ENCODE measurements at regions not wholly inside any gene's neighbourhood (a gene's known extent, or its start where the extent isn't known, plus 50 kb on each side); places are given as distances from the start of the nearest gene placed in this dataset.
"Not testable (repeated sequence)": the region's sequence is repeated elsewhere in the genome, so short reads cannot be mapped to it uniquely, and the experiment has no call there.

DNA sequence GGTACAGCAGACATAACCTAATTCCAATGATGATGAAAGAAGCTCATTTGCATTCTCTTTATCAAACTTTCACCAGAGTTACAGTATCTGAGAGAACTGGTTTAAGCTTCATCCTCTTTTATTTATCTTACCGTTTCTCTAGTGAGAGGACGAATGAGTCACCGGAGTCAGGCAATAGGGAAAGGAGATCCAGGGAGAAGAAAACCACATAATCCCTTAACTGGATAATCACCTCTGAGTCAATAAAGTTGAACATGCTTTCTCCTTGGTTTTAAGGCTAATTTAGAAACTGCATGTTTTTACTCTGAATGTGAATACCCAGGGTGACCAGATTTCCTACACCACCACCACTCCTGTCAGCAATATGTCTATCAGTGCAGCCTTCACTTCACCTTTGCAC, 313.7 kb upstream of the TBX18 start:
- DNase-seq = no peak

DNA sequence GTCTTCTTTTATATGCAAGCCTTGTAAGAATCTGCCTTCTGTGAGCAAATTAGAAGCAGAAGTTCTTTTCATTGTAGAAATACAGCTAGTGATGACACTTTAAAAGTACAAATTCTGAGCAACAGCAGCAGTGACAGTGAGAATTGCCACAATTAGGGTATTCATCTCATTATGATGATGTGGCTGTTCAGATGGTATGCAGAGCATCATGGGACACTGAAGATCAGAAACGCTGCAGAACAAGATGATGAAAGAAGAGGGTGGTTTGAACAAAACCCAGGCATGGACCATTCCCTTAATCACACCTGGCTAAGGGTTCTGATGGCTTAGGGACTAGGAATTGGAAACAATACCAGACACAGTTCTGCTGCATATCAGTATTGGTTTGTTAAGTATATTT, 312.7 kb upstream of the TBX18 start:
- DNase-seq = peak; percentile 75

DNA sequence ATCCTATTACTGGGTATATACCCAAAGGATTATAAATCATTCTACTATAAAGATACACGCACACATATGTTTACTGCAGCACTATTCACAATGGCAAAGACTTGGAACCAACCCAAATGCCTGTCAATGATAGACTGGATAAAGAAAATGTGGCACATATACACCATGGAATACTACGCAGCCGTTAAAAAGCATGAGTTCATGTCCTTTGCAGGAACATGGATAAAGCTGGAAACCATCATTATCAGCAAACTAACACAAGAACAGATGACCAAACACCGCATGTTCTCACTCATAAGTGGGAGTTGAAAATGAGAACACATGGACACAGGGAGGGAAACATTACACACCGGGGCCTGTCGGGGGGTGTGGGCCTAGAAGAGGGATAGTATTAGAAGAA, 307.4 kb upstream of the TBX18 start:
- not testable (repeated sequence) for DNase-seq

DNA sequence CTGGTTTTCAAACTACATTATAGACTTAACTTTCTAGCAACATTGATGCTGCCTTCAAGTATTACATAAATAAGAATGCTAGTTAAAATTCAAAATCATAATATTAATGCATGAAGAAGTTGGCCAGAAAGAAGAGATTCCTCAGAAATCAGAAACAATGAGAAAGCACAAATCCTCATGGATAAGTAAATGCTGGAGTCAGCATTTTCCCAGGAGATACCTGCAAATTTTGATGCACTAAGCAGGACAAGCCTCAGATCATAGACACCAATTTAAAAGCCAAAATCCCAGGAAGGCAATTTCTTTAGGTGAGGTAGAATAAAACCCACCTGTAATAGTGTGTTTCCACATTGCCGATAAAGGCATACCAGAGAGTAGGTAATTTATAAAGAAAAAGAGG, 305.2 kb upstream of the TBX18 start:
- DNase-seq = no peak

DNA sequence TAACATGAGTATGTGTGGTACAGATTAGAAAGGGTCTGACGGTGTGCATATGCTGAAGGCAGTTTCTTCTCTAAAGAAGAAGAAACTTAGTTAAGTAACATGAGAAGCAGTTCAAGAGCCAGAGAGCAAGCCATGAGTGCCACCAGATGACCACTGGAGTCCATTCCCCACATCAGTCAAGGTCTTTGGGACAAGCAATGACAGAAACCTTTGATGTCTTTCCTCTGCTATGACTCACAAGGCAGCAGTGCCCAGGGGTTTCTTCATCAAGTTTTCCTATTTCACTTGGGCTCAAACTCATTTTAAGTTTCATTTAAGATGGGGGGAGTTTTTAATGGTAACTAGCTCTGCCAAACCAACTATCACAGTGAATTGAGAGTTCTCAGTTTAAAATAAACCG, 303.8 kb upstream of the TBX18 start:
- DNase-seq = no peak

DNA sequence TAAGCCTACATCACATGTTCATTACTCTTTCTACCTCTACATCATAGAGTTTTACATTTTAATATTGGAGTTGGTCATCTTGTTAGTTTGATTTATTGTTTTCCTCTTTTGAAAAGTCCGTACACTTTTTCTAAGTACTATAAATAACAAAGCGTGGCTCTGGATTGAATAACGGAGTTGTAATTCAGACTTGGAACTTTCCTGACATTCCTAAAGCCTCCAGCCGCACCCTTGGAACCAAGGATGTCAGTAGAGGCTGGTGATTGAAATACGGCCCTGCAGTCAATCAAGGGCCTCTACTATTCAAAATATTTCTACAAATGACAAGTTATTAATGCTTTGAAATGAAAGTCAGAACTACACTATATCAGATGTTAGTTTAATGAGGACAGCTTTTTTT, 301.9 kb upstream of the TBX18 start:
- DNase-seq = peak; percentile 51

DNA sequence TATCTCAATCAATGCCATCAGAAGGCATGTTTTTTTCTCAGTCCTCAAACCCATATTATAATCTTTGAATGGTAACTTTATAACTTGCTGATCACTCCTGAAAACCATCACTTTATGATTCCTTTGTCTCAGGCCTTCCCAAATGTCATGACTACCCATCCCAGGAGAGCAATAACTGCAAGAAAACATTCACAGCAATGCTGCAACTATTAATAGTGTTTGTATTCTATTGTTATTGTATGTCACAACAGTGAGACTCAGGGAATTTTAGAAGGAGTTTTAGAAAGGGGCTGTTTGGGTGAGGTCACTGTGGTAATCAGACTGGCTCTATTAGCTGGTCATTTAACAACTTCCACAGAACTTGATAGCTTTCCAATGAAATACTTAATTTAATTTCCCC, 301.4 kb upstream of the TBX18 start:
- peak; percentile 60 for DNase-seq

DNA sequence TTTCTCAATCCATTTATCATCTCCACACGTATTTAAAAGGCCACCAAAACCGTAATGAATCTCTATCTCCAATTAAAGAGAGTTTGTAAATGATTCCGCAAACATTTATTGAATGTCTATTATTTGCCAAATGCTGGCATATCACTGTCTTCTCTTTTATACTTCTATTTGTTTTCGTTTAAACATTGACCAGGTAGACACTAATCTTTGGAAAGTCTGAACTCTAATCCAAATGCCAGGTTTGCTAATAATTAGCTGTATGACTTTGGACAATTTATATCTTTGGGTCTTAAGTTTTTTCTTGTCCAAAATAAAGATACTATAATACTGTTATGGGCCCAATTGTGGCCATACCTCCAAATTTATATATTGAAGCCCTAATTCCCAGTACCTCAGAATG, 299.2 kb upstream of the TBX18 start:
- DNase-seq = no peak

DNA sequence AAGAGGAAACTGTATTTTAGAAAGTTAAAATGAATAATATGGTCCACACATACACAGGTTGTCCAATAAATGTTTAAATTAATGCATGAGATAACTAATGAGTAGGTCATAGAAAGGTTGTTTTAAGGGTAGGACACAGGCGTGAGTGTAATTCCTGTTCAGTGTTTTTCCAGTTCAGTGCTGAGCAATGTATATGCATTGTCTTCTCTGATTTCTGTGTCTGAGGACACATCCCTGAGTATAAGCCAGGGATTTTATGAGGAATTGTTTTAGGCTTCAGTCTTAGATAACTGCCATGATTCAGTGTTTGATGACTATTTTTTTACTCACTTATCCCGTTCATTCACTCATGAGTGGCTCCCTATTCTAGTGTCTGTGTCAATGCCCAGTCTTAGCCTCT, 298.5 kb upstream of the TBX18 start:
- no peak for DNase-seq

DNA sequence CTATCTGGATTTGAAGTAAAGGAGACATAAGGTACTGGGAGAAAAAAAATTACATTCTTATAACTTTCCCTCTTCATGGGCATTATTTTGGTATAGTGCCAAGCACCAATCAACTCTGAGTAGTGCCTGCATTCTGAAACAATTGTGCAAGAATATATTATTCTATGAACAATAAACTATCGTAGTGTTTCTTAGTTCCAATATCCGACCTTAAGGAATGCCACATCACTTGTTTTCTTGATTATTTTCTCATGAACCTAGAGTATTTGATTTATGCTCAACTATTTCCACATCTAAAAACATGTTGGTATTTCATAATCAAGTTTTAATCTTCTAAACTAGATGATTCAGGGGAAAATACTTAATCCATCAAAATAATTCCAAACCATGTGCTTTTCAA, 294.4 kb upstream of the TBX18 start:
- no peak for DNase-seq

DNA sequence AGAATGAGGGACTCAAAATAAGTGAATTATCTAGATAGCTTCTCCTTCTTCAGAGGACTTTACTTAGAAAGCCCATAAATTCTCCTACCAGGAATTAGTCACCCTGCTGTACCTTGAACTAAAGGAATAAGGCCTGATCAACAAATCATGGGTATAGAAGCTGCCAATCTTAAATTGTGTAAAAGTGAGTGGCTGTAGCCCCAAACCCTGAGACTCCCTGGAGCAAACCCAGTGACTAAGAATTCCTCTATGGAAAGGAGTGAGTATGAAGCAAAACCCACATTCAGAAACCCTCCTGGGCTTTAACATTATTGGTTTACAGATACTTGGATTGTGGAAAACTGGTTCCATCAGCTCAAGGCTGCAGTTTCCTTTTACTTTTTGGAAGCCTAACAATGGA, 285.8 kb upstream of the TBX18 start:
- no peak for DNase-seq

DNA sequence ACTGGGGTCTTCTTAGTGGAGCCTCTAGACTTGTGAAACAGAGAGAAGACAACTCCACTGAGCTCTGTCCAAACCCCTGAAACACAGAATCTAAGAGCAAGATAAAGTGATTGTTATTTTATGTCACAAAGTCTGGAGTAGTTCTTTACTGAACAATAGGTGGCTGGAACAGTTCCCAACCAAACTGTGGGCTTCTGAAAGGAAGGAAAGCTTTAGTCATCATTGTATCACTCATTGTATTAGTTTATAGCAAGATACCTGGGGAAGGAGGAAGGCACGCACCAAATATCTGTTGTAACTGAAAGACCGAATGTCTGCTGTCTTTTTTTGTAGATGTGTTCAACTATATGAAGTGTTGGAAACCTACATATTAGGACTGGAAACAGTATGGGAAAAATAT, 284.9 kb upstream of the TBX18 start:
- no peak for DNase-seq

DNA sequence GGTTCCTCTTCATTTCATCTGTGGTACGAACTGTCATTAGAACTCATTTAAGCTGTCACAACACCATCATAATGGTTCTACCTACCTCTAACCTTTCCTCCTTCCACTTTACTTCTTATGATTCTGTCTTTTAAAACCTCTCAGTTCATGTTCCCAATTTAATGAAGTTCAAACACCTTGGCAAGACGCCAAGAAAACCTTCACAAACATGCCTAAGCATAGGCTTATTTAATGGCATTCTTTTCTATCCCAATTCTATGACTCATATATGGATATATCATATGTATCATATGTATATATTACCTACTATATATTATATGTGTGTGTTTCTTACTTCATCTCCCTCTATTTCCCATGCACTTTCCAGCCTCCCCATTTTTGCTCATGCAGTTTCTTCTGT, 283.4 kb upstream of the TBX18 start:
- DNase-seq = no peak

DNA sequence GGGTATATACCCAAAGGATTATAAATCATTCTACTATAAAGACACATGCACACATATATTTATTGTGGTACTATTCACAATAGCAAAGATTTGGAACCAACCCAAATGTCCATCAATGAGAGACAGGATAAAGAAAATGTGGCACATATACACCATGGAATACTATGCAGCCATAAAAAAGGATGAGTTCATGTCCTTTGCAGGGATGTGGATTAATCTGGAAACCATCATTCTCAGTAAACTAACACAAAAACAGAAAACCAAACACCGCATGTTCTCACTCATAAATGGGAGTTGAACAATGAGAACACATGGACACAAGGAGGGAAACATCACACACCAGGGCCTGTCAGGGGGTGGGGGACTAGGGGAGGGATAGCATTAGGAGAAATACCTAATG, 281.4 kb upstream of the TBX18 start:
- DNase-seq = not testable (repeated sequence)

DNA sequence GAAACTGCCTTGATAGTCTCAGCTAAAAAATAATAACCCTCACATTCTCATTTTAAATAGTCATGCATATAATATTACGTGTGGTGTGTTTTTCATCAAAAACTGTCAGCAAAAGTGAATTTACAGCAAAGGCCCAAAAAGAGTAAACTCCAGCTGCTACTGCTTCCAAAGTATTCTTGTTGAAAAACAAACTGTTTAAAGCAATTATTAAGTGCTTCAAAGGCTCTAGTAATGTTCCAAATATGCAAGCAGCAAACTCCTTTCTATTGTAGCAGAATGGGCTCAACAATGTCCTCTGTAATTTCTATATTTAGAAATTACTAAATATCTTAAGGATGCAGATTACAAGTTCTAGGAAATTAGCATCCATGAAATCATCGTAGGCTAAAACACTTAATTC, 280.0 kb upstream of the TBX18 start:
- peak; percentile 95 for DNase-seq

DNA sequence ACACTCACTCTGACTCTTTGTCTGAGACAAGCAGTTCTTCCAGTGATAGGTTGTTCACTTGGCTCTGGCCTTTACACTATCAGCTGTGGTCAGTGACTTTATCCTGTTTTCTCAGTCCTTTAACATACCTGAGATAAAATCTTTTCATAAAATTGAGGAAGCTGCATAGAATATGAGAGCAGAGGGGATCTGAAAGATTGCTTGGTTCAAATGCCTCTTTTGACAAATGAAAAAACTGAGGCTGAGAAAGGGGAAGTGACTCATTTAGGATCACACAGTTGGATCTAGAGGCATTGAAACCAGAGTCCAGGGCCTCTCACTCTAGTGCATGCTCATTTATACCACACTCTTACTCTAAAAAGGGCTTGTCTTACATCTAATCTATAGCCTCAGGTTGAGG, 277.0 kb upstream of the TBX18 start:
- no peak for DNase-seq

DNA sequence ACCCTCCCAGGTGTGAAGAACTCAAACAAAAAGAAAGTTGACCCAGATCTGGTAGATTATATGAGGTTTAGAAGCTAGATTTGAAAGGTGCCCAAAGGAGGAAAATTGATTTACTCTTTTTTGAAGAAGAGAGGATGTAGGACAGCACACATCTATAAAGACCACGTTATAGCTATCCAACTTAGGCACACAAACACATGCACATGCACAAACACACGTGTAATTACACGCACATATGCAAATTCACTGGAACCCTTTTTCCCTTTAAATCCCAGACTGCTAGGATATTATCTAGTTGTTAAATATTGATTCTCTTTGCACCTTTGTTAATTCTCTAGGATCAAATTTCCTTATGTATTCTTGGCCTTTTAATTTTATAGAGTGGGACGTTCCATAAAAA, 272.8 kb upstream of the TBX18 start:
- no peak for DNase-seq

DNA sequence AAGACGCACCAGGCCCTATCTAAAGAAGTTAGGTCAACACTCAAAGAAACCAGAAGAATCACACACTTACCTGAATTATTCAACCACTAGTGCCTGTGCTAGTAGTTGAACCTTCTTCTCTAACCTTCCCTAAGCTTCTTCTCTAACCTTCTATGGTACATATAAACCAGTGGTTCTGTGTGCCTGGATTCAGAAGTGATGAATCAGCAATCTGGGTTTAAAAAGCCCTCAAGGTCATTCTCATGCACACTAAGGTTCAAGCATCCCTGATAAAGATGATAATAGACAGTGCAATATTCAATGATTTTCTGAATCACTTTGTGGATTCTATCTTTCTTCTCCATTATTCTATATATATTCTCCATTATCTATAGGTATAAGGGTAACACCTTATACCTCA, 271.4 kb upstream of the TBX18 start:
- no peak for DNase-seq

DNA sequence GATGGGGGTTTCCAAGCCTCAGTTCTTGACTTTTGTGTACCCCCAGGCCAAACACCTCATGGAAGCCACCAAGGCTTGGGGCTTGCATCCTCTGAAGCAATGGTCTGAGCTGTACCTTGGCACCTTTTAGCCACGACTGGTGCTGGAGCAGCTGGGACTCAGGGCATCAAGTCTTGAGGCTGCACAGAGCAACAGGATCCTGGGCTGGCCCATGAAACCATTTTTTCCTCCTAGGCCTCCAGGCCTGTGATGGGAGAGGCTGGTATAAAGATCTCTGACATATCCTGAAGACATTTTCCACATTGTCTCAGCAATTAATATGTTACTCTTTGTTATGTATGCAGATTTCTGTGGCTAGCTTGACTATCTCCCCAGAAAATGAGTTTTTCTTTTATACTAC, 269.1 kb upstream of the TBX18 start:
- DNase-seq = no peak

DNA sequence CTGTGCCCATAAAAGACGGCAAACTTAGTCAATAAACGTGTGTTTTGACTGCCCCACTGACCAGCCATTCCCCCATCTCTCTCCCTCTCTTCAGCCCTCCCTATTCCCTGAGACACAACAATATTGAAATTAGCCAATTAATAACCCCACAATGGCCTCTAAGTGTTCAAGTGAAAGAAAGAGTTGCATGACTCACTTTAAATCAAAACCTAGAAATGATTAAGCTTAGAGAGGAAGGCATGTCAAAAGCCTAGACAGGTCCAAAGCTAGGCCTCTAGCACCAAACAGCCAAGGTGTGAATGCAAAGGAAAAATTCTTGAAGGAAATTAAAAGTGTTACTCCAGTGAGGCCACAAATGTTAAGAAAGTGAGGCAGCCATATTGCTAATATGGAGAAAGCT, 261.6 kb upstream of the TBX18 start:
- DNase-seq = no peak

DNA sequence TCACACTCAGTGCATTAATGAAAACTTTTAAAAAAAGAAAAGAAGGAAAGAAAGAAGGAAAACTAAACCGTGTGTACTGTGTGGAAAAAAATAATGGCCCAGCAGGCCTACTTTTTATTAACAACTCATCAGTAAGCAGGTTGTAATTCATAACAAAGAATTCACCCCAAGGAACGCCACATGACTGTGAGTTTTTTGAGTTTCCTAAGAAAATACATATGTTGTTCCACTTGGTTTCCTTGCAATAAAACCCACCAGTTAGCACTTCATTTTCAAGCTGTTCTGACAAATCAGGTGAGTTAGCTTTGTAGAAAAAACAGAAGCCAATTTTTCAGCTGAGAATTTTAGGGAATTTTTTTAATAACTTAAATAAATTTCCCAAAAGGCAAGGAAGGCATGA, 259.3 kb upstream of the TBX18 start:
- no peak for DNase-seq

DNA sequence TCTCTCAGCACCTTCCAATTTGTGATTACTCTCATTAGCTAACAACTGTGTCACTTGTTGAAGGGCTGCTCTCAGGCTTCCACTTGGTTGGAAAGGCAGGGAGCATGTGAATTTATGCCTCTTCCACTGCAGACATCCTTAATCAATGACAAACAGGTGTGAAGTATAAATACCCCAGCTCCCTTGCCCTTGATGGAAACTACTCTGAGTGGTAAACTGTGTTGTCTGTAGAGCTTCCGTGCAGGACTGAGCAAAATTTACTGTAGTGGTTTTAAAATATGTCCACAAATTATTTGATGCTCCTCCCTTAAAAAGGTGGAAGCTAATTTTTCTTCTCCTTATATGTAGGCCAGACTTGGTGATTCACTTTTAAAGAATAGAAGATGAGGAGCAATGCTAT, 253.0 kb upstream of the TBX18 start:
- no peak for DNase-seq

DNA sequence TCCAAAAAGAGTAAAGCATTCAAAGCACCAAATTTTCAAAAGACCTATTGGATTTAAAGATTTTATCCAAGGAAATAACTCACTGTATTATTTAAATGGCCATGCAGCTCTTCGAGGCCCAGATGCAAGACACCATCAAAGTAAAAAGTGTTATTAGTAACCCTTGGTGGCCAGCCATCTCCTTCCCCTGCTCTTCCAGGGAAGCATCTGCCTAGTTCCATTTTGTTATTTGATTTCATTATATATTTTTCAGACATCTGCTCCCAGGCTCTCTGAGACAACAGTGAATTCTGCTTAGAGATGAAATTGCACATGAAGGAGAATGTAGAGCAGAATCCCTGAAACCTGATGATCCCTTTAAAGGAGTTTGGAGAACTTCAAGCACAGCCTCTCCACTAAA, 252.3 kb upstream of the TBX18 start:
- DNase-seq = no peak

DNA sequence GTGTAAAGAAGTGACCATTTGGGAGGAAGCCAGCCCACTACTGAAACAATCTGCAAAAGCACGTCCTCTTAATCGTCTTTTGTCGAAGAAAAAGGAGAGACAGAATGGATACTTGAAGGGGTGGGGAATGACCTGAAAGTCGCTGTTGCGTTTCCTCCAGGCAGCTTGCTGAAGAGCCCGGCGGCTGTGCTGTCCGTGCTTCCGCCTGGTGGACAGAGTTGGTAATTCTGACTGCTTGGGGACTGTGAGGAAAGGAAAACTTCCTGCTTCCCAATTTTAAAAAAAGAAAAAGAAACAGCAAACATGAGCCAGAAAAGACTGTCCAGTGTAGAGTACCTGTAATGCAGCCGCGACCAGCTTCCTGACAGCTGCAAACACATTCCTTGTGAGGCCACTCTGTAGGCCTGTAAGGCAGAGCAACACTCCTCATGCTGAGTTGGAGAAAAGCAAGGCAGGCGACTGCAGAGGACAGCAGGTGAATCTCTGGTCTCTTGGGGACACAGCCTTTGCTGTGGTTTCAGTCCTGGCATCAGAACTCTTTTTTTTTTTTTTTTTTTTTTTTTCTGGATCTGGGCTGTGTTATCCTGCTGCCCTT, 251.1 kb upstream of the TBX18 start:
- DNase-seq = peak; percentile 52

DNA sequence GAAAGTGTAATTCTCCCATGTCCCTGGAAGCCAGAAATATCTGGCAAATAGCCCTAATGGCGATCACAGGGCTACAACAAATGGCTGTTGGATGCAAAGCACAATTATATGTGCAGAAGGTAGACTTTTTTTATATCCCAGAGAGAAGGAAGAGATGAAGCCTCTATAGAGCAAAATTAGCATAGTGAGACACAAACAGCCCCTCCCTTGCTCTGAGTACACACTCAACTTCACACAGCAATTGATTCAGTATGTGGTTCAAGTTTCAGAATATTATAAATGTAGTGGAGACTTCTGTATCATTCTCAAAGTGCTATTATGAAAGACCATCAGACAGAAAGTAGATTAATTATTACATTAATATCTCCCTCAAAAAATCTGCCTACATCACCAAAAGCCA, 246.5 kb upstream of the TBX18 start:
- no peak for DNase-seq

All from skin of body (tissue), 1 donor.